ACC112 (cell line): ENCODE measurements at regions not wholly inside any gene's neighbourhood (a gene's known extent, or its start where the extent isn't known, plus 50 kb on each side); places are given as distances from the start of the nearest gene placed in this dataset.

Source experiments
- H2AFZ ChIP-seq: fragments of 200-600 bp; sonication (generic); one replicate; pipeline ENCODE4 v1.6.0; 2017; ENCODE audit warnings: antibody characterized with exemption, low read length; ENCODE audit not compliant: unreplicated experiment
- H3K27ac ChIP-seq: fragments of 200-600 bp; sonication (generic); 2 replicates; pipeline ENCODE4 v1.5.1; 2014; ENCODE audit warnings: low read depth, mild to moderate bottlenecking, antibody characterized with exemption, low read length, moderate library complexity
- H3K27me3 ChIP-seq: fragments of 200-600 bp; sonication (generic); 2 replicates; pipeline ENCODE4 v1.6.1; 2014; ENCODE audit warnings: mild to moderate bottlenecking, antibody characterized with exemption, low read length, moderate library complexity, mixed read lengths; ENCODE audit not compliant: insufficient read depth
- H3K36me3 ChIP-seq: fragments of 200-600 bp; sonication (generic); 2 replicates; pipeline ENCODE4 v1.6.1; 2016; ENCODE audit warnings: mild to moderate bottlenecking, antibody characterized with exemption, low read length, moderate library complexity, mixed read lengths; ENCODE audit not compliant: insufficient read depth
- H3K4me1 ChIP-seq: fragments of 200-600 bp; sonication (generic); one replicate; pipeline ENCODE4 v1.6.1; 2016; ENCODE audit warnings: low read length, mixed read lengths; ENCODE audit not compliant: insufficient read depth, unreplicated experiment, control insufficient read depth
- H3K4me3 ChIP-seq: fragments of 200-600 bp; sonication (generic); 2 replicates; pipeline ENCODE4 v1.5.1; 2014; ENCODE audit warnings: mild to moderate bottlenecking, low read depth, low read length
- H3K79me2 ChIP-seq: fragments of 200-600 bp; sonication (generic); one replicate; pipeline ENCODE4 v1.6.0; 2016; ENCODE audit warnings: low read length; ENCODE audit not compliant: control insufficient read depth, unreplicated experiment, insufficient read depth

GRCh38 chr7:136698977-136699376, 169.5 kb upstream of the CHRM2 start:
- no peak overlapping the region for H3K4me3 ChIP-seq
- H3K4me1 ChIP-seq = no peaks in the 10 kb centered on the region
- no peaks in the 10 kb centered on the region for H3K36me3 ChIP-seq
- H3K27me3 ChIP-seq = no peaks in the 10 kb centered on the region
- H2AFZ ChIP-seq = no peak overlapping the region
- no peak overlapping the region for H3K27ac ChIP-seq
- H3K79me2 ChIP-seq = no peaks in the 10 kb centered on the region

GRCh38 chr7:136698231-136698630, 170.2 kb upstream of the CHRM2 start:
- Histone ChIP-seq H3K4me1 (no peaks in the 10 kb centered on the region), H3K27ac (no peak overlapping the region), H3K27me3 (no peaks in the 10 kb centered on the region), H3K79me2 (no peaks in the 10 kb centered on the region), H2AFZ (no peak overlapping the region), H3K36me3 (no peaks in the 10 kb centered on the region), H3K4me3 (no peak overlapping the region)

GRCh38 chr7:136697271-136697670, 171.2 kb upstream of the CHRM2 start:
- Histone ChIP-seq H3K27ac (no peak overlapping the region), H2AFZ (no peak overlapping the region), H3K27me3 (0 out of 2 replicates have a peak, but pooled peaks cover under 1% of the 10 kb centered on the region), H3K36me3 (no peaks in the 10 kb centered on the region), H3K79me2 (no peaks in the 10 kb centered on the region), H3K4me1 (no peaks in the 10 kb centered on the region), H3K4me3 (no peak overlapping the region)

GRCh38 chr7:136693166-136694119, 175.0 kb upstream of the CHRM2 start:
- Histone ChIP-seq H3K27ac (no peak overlapping the region), H2AFZ (no peak overlapping the region), H3K4me3 (no peak overlapping the region), H3K27me3 (0 out of 2 replicates have a peak, but pooled peaks cover 2% of the 10 kb centered on the region), H3K4me1 (no peaks in the 10 kb centered on the region), H3K36me3 (no peaks in the 10 kb centered on the region), H3K79me2 (no peaks in the 10 kb centered on the region)

- Histone ChIP-seq H3K27me3 (0 out of 2 replicates have a peak, but pooled peaks cover 2% of the 10 kb centered on the region), H3K36me3 (no peaks in the 10 kb centered on the region), H3K4me3 (no peak overlapping the region), H3K4me1 (no peaks in the 10 kb centered on the region), H3K79me2 (no peaks in the 10 kb centered on the region), H2AFZ (no peak overlapping the region), H3K27ac (no peak overlapping the region)
Observed at GRCh38 chr7:136692221-136692620, 176.2 kb upstream of the CHRM2 start.

- Histone ChIP-seq H3K36me3 (no peaks in the 10 kb centered on the region), H3K4me3 (no peak overlapping the region), H3K79me2 (no peaks in the 10 kb centered on the region), H2AFZ (no peak overlapping the region), H3K4me1 (no peaks in the 10 kb centered on the region), H3K27me3 (0 out of 2 replicates have a peak, but pooled peaks cover 2% of the 10 kb centered on the region), H3K27ac (no peak overlapping the region)
Observed at GRCh38 chr7:136688601-136689000, 179.9 kb upstream of the CHRM2 start.

- Histone ChIP-seq H3K79me2 (no peaks in the 10 kb centered on the region), H3K36me3 (no peaks in the 10 kb centered on the region), H3K27me3 (0 out of 2 replicates have a peak, but pooled peaks cover 2% of the 10 kb centered on the region), H2AFZ (no peak overlapping the region), H3K4me3 (no peak overlapping the region), H3K27ac (no peak overlapping the region), H3K4me1 (no peaks in the 10 kb centered on the region)
Observed at GRCh38 chr7:136687693-136688322, 180.6 kb upstream of the CHRM2 start.

GRCh38 chr7:136685501-136686173, 182.8 kb upstream of the CHRM2 start:
- H3K79me2 ChIP-seq = no peaks in the 10 kb centered on the region
- H2AFZ ChIP-seq = no peak overlapping the region
- no peaks in the 10 kb centered on the region for H3K27me3 ChIP-seq
- no peaks in the 10 kb centered on the region for H3K36me3 ChIP-seq
- no peaks in the 10 kb centered on the region for H3K4me1 ChIP-seq
- no peak overlapping the region for H3K27ac ChIP-seq
- no peak overlapping the region for H3K4me3 ChIP-seq

- Histone ChIP-seq H3K27ac (no peak overlapping the region), H3K79me2 (no peaks in the 10 kb centered on the region), H3K4me3 (no peak overlapping the region), H2AFZ (no peak overlapping the region), H3K36me3 (no peaks in the 10 kb centered on the region), H3K4me1 (no peaks in the 10 kb centered on the region), H3K27me3 (no peaks in the 10 kb centered on the region)
Observed at GRCh38 chr7:136677471-136678365, 190.7 kb upstream of the CHRM2 start.

GRCh38 chr7:136667584-136667983, 200.9 kb upstream of the CHRM2 start:
- H3K79me2 ChIP-seq = no peaks in the 10 kb centered on the region
- no peak overlapping the region for H3K4me3 ChIP-seq
- no peaks in the 10 kb centered on the region for H3K36me3 ChIP-seq
- no peaks in the 10 kb centered on the region for H3K4me1 ChIP-seq
- no peak overlapping the region for H2AFZ ChIP-seq
- H3K27ac ChIP-seq = no peak overlapping the region
- H3K27me3 ChIP-seq = no peaks in the 10 kb centered on the region
